Upper lobe of right lung (tissue), 1 donor: ENCODE measurements at regions not wholly inside any gene's neighbourhood (a gene's known extent, or its start where the extent isn't known, plus 50 kb on each side); places are given as distances from the start of the nearest gene placed in this dataset.
A peak's percentile ranks its signal among the peaks of the same experiment; 100 is the strongest.

ENCODE experiments used
- ATAC-seq: fragments of 200-7000 bp; cut with Tn5 transposase; one replicate; pipeline ENCODE4 v1.9.1; 2020; ENCODE audit warnings: mild to moderate bottlenecking, moderate library complexity
- DNase-seq: peaks from one replicate; pipeline ENCODE4 v3.0.0-alpha.2; 2020
- H3K27ac ChIP-seq: fragments of 200-600 bp; one replicate; pipeline ENCODE4 v1.8.0; 2022
- H3K27me3 ChIP-seq: fragments of 200-600 bp; one replicate; pipeline ENCODE4 v1.8.0; 2022; ENCODE audit warnings: mild to moderate bottlenecking
- H3K36me3 ChIP-seq: fragments of 200-600 bp; one replicate; pipeline ENCODE4 v1.8.0; 2022
- H3K4me1 ChIP-seq: fragments of 200-600 bp; one replicate; pipeline ENCODE4 v1.8.0; 2022
- H3K4me3 ChIP-seq: fragments of 200-600 bp; one replicate; pipeline ENCODE4 v1.8.0; 2022; ENCODE audit warnings: mild to moderate bottlenecking
- H3K9me3 ChIP-seq: fragments of 200-600 bp; one replicate; pipeline ENCODE4 v1.8.0; 2022
- CTCF ChIP-seq: fragments of 200-600 bp; IDR thresholded peaks from one replicate; pipeline ENCODE4 v1.8.0; 2022; ENCODE audit warnings: antibody characterized with exemption
- intact Hi-C: fragments of 100-400 bp; cut with DNase I; formaldehyde crosslinking; loops from one replicate; pipeline ENCODE4 v1.11.0; 2022
- donor health status: DM: no; HTN: yes; CAD: no; lungs with severe emphysema.

- ATAC-seq = peak; percentile 35
- Histone ChIP-seq H3K4me3 (no peak overlapping the region), H3K36me3 (no peaks in the 10 kb centered on the region), H3K9me3 (no peaks in the 10 kb centered on the region), H3K27ac (no peak overlapping the region), H3K4me1 (no peaks in the 10 kb centered on the region), H3K27me3 (no peaks in the 10 kb centered on the region)
- TF ChIP-seq CTCF = no peak
- no peak for DNase-seq
- intact Hi-C loops = no loop called here
These were observed 279.2 kb downstream of the GALR1 start for GRCh38 chr18:77528872-77529271.

- Histone ChIP-seq H3K4me3 (no peak overlapping the region), H3K9me3 (no peaks in the 10 kb centered on the region), H3K36me3 (no peaks in the 10 kb centered on the region), H3K27me3 (no peaks in the 10 kb centered on the region), H3K4me1 (no peaks in the 10 kb centered on the region), H3K27ac (no peak overlapping the region)
- no peak for DNase-seq
- TF ChIP-seq CTCF = no peak
- intact Hi-C loops = no loop called here
- ATAC-seq = no peak
These were observed 280.0 kb downstream of the GALR1 start for GRCh38 chr18:77529492-77530176.

- intact Hi-C loops = no loop called here
- DNase-seq = no peak
- H3K27ac ChIP-seq = no peak overlapping the region
- no peaks in the 10 kb centered on the region for H3K36me3 ChIP-seq
- no peaks in the 10 kb centered on the region for H3K4me1 ChIP-seq
- TF ChIP-seq CTCF = no peak
- no peaks in the 10 kb centered on the region for H3K27me3 ChIP-seq
- H3K9me3 ChIP-seq = no peaks in the 10 kb centered on the region
- ATAC-seq = no peak
- no peak overlapping the region for H3K4me3 ChIP-seq
These were observed 281.1 kb downstream of the GALR1 start for GRCh38 chr18:77530732-77531131.

GRCh38 chr18:77539860-77540259 is 290.2 kb downstream of the GALR1 start:
- DNase-seq (no peak), ATAC-seq (no peak)

GRCh38 chr18:77544792-77545191 is 295.1 kb downstream of the GALR1 start:
- intact Hi-C loops = no loop called here
- H3K36me3 ChIP-seq = no peaks in the 10 kb centered on the region
- H3K4me1 ChIP-seq = no peaks in the 10 kb centered on the region
- no peak overlapping the region for H3K27ac ChIP-seq
- H3K9me3 ChIP-seq = no peaks in the 10 kb centered on the region
- no peak for TF ChIP-seq CTCF
- ATAC-seq (peak; percentile 79), DNase-seq (no peak)
- no peak overlapping the region for H3K4me3 ChIP-seq
- H3K27me3 ChIP-seq = peaks cover 8% of the 10 kb centered on the region

More at GRCh38 chr18:77539860-77540259, 290.2 kb downstream of the GALR1 start:
- Histone ChIP-seq H3K4me1 (no peaks in the 10 kb centered on the region), H3K27me3 (peaks cover 8% of the 10 kb centered on the region), H3K9me3 (no peaks in the 10 kb centered on the region), H3K36me3 (no peaks in the 10 kb centered on the region), H3K27ac (no peak overlapping the region), H3K4me3 (no peak overlapping the region)
- intact Hi-C loops = no loop called here
- no peak for TF ChIP-seq CTCF

- TF ChIP-seq CTCF = no peak
- intact Hi-C loops = no loop called here
- ATAC-seq = peak; percentile 50
- H3K27me3 ChIP-seq = no peaks in the 10 kb centered on the region
- H3K9me3 ChIP-seq = no peaks in the 10 kb centered on the region
- H3K27ac ChIP-seq = no peak overlapping the region
- no peaks in the 10 kb centered on the region for H3K36me3 ChIP-seq
- DNase-seq = no peak
- no peak overlapping the region for H3K4me3 ChIP-seq
- no peaks in the 10 kb centered on the region for H3K4me1 ChIP-seq
These were observed 298.1 kb downstream of the GALR1 start for GRCh38 chr18:77547757-77548156.
